ENCODE measurements at regions not wholly inside any gene's neighbourhood (a gene's known extent, or its start where the extent isn't known, plus 50 kb on each side); places are given as distances from the start of the nearest gene placed in this dataset.
"Not testable (repeated sequence)": the region's sequence is repeated elsewhere in the genome, so short reads cannot be mapped to it uniquely, and the experiment has no call there.

DNA sequence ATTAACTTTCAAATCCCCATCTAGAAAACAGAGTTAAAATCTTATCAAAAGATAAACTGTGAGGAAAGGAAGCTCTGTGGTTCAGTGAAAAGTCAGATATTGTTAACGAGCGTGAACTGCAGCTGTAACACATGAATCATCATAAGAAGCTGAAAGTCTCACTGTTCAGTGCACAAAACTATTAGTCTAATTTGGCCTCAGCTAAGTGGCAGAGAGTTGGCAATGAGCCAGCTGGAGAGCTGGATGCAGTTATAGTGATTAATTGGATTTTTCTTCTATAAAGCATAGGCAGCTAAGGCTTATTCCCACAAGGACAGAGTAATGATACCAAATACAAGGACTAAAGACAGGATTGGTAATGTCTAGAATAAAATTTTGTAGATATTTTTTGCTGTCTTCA, 101.1 kb upstream of the ABCB5 start:
- POLR2A ChIA-PET = no interaction called here
- CTCF ChIA-PET = no interaction called here

DNA sequence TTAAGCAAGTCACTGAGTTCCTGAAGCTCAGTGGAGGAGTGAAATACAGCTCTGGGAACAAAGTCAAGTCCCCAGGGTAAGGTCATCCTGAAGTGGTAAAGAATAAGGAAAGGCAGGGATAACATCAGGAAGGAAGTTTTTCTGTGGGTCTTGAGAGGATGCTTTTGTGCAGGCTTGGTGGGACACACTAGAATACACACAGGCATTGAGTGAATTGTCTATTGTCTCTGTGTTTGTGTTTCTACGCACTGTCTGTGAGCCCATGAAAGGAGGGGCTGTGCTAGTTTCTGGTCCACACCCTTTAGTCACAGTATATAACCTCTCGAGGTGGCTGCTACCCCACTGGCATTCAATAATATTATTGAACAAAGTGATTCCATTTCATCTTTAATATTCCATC, 95.8 kb upstream of the ABCB5 start:
- CTCF ChIA-PET = no interaction called here
- POLR2A ChIA-PET = no interaction called here

DNA sequence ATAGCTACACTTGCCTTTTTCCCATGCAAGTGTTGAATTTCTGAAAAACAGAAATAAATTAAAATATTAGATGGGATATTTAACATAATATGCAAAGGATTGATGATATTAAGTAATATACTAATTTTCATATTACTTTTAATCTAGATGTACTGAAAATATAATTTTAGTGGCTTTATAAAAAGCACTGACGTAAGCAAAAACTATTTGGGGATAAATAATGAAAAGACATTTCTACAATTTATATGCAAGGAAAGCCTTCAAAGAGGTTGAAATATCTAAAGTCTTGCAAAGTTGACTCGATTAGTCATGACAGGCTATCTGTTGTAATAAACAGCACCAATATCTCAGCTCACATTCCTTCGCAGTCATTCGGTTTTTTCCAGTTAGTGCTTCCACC, 94.9 kb upstream of the ABCB5 start:
- CTCF ChIA-PET = no interaction called here
- POLR2A ChIA-PET = no interaction called here

DNA sequence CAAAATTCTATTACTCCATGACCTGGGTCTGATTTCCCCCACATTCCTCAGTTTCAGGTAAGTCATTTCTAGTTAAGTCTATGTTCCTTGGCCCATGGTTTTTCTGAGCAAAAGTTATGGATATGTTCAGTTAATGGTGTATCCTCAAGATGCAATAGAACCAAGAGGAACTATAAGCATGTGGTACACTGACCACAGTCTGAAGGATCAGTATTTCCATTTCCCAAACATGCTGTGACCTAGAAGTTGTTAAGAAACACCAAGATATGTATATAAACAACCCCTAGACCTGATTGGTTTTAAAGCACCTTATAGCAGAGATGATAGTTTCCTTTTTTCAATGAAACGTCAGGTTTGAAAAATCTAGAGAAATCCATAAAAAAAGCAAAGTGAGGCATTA, 94.2 kb upstream of the ABCB5 start:
- CTCF ChIA-PET = no interaction called here
- POLR2A ChIA-PET = no interaction called here

DNA sequence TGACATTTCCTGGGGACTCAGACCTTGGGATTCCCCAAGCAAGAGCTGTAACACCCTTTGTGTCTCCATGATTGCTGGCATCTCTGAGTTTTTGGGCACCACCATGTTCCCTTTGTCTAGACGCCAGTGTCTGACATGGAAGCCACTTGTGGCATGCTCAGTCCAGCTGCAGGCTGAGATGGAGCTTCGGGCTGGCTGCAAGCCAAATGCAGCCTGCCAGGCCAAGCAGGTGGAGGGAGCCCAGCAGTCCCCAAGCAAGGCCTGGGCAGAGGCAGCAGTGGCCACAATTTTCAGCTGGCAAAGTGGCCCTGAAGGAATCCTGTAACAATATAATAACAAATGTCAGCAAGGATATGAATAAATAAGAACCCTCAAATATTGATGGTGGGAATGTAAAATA, 86.2 kb upstream of the ABCB5 start:
- ChIA-PET CTCF (no interaction called here), POLR2A (no interaction called here)

DNA sequence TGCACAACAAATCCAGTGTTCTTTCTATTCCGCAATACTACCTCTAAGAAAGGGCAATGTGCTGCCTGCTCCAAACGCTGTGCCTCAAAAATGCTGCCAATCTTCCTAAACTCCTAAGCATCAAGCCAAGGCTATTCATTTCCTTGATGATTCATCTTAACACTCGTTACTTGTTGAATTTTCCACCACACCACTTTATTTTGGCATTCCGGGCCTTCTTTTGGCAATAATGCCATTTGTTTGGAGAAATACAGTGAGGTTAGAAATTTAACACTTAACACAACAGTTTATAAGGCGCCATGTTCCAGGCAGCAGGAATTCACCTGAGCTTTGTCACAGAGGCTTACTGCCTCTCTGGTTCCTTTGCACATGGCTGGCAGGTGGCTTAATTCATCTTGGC, 82.6 kb upstream of the ABCB5 start:
- POLR2A ChIA-PET = no interaction called here
- CTCF ChIA-PET = no interaction called here

DNA sequence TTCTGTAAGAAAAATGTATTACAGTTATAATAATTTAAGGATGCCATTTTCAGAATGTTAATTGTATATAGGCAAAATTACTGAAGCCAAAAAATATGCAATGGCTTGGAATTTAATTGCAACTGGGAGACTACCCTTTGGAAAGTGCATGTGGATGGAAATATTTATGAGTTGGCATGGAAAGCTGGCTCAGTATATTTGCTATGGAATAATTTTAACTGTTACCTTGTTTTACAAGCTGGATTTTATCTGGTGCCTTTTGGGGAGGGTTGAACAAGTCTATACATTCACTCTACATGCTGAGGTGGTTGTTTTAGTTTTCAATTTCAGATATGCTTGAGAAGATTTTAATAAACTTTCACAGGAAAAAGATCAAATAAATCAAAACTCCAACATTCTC, 80.9 kb upstream of the ABCB5 start:
- POLR2A ChIA-PET = no interaction called here
- CTCF ChIA-PET = no interaction called here

DNA sequence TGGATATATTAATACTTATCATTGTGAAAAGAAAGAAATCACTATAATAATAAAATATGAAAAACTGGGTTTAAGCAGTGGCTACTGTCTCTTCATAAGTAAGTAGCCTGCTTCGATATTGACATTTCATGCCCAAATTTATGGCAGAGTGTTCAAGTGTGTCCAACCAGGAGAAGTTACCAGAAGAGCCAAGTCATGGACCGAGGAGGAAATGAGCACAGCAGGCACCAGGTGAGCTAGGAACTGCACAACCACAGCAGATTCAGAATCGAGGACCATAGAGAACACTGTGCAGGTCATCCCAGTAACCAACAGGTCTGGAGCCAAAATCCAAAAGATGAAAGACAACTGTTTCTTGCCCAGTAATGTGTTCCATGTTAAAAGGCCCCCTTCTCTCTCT, 79.9 kb upstream of the ABCB5 start:
- ChIA-PET CTCF (no interaction called here), POLR2A (no interaction called here)

DNA sequence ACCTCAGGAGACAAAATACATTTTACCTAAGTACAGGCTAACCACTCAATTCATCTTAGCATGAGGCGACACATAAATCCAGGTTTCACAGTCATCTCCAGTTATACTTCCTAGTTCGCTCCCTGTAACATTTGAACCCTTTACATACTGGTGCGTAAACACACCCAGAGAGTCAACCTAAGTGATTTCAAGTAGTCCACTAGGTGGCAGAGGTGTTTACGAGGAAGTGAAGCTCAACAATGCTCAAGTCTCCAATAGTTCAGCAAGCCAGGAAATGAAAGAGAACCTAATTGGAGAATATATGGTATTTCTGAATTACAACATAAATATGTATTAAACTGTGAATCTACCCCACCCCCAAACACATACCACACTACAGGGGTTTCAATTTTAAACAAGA, 76.3 kb upstream of the ABCB5 start:
- ChIA-PET CTCF (no interaction called here), POLR2A (no interaction called here)

DNA sequence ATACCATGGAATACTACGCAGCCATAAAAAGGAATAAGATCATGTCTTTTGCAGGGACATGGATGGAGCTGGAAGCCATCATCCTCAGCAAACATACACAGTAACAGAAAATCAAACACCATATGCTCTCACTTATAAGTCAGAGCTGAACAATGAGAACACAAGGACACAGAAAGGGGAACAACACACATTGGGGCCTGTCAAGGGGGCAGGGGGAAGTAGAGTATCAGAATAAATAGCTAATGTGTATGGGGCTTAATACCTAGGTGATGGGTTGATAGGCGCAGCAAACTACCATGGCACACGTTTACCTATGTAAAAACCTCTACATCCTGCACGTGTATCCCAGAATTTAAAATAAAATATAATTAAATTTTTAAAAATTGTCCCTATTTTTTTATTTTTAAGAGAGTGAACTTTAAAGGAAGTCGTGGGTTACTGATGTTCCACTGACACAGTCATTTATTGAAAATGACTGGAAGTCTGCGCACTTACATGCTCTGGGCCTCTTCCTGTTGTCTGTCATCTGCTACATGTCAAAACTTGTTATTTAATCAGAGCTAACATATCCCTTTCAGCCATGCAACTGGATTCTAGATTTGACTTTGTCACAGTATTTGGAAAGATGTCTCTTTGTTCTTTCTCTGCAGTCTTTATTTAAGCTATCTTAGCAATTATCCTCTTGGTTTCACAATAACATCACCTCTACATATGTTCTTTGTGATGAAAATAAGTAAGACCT, 73.7 kb upstream of the ABCB5 start:
- ChIA-PET POLR2A (no interaction called here), CTCF (no interaction called here)

DNA sequence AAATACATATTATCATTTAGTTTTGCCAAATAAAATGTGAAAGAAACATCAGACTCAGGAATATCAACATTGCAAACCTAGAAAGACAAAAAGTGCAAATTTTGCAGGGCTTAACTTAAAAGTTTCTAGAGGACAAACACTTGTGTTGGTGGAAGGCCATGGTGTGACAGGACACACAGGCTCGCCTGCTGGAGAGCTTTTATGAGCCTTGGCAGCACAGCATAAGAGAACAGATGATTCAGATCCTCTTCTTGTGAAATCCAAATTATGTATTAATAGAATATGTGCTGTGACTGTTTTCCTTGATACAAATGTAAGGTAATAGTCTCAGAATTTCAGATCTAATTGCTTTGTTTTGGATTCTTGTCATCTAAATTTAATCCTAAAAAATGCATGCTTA, 72.9 kb upstream of the ABCB5 start:
- POLR2A ChIA-PET = no interaction called here
- CTCF ChIA-PET = no interaction called here

DNA sequence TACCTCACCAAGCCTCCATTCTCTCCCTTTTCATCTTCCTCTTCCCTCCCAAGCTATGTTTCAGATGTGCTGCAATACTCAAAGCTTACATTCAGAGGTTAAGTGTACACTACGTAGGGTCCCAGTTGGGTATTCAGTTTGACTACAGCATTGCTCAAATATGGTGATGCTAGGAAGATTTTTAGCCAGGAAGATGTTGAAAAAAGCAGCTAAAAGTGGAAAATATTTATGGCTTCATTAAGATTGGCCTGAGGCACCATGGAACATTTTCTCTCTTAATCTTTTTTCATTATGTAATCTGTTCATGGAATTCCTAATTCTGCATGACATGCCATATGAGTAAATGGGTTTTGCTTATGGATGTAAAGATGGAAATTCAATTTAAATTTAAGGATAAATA, 72.0 kb upstream of the ABCB5 start:
- ChIA-PET CTCF (no interaction called here), POLR2A (no interaction called here)

DNA sequence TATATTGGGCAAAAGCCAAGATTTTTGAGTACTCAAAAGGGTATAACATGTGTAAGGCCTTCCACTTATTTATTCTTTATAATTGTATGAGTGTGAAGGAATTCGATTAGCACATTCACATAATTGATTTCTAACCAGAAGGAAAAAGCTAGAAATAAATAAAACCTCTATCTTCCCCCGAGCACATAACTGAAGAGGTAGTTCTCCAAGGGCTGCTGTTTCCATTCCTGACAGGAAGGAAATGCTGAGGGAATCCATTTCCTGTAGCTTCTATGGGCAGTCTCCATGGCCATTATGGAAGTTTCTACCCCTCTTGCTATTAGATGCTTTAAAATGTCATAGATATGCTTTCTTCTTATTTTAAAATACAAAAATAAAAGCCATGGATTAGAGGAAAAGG, 70.5 kb upstream of the ABCB5 start:
- CTCF ChIA-PET = no interaction called here

DNA sequence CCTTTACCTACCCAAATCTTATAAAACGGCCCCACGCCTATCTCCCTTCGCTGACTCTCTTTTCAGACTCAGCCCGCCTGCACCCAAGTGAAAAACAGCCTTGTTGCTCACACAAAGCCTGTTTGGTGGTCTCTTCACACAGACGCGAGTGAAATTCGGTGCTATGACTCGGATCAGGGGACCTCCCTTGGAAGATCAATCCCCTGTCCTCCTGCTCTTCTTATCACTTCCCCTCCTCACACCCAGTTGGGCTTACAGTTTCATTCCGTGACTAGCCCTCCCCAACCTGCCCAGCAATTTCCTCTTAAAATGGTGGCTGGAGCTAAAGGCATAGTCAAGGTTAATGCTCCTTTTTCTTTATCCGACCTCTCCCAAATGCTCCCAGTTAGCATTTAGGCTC, 68.5 kb upstream of the ABCB5 start:
- CTCF ChIA-PET, POLR2A ChIA-PET: not testable (repeated sequence)

More for the DNA sequence above, 70.5 kb upstream of the ABCB5 start:
- POLR2A ChIA-PET = no interaction called here

DNA sequence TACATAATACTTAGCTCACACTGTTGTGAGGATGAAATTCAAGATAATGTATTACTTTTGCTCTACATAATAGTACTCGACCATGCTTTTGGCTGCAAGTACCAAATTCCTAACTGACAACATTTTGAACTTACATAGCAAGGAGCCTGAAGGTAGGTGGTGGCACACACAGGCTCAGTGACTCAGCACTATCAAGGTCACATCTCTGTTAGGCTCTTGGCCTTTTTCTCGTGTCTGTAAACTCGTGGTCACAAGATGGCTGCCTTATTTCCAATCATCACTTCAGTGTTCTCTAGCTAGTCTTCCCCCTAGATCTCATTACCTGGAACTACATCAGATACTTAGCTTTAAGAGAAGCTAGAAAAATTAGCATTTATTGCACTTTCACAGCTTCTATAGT, 61.4 kb upstream of the ABCB5 start:
- CTCF ChIA-PET = no interaction called here
- POLR2A ChIA-PET = no interaction called here

DNA sequence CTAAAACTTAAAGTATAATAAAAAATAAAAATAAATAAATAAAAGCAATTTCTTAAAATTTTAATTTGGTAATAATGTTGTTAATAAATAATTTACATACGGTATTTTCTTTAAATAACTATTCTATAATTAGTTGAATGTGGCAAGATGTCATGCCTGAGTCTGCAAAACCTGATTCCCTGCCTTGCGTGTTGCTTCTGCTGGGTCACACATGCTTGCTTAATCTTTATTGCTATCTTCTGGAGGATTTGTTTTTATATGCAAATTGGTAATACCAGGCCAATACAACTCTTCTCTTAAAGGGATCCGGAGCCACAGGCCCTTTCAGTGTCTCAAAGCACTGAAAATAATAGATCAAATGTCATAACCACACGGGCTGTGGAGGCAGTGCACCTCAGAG, 59.4 kb upstream of the ABCB5 start:
- ChIA-PET POLR2A (no interaction called here), CTCF (no interaction called here)

DNA sequence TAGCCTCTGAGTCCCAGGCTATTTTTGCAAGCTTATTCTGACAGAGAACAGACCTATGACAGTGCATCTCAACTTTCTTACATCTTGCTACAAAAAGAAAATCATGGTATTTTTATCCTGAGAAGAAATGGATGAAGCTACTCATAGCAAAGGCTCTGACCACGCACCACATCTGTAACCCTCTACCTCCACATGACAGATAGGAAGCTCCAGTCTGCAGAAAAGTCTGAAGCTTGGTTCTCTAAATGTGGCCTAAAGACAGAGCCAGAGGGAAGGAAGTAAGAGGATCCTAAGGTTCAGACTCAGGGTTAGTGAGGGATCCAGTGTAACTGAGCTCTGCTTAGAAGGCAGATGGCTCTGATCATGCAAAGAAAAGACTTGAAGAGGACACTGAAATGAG, 58.4 kb upstream of the ABCB5 start:
- CTCF ChIA-PET = no interaction called here

DNA sequence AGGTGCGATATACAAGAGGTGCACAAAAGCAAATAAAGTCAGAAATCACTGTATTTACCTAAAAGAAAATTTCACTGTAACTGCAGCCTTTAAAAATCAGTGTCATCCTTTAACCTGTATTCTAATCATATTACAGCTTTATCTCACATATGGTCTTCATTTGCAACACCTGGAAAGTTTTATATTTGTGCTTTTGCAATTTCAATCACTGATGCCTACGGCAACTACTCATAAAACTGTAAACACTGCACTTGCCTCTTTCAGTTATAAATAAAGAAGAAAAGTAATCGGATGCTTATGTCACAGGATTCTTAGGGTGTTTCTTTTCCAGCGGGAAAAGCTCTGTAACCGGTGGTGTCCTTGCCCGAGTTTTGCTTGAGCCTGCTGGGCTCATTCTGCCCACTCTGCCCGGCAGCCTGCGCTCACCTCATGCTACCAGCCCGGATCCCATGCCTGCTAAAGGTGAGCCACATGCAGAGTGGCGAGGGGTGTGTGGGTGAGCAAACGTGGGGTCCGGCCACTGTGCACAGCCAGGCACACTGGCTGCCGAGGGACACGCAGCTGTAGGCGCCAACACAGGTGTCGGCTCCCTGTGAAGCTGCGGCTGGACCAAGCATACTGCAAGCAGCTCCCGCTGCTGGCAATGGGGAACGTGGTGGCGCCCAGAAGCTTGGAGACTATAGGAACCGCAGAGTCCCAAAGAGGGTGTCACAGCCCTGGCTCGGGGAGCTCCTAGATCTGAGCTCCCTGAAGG, 56.3 kb upstream of the ABCB5 start:
- POLR2A ChIA-PET = no interaction called here
- CTCF ChIA-PET = no interaction called here

More for the DNA sequence above, 58.4 kb upstream of the ABCB5 start:
- POLR2A ChIA-PET = no interaction called here

DNA sequence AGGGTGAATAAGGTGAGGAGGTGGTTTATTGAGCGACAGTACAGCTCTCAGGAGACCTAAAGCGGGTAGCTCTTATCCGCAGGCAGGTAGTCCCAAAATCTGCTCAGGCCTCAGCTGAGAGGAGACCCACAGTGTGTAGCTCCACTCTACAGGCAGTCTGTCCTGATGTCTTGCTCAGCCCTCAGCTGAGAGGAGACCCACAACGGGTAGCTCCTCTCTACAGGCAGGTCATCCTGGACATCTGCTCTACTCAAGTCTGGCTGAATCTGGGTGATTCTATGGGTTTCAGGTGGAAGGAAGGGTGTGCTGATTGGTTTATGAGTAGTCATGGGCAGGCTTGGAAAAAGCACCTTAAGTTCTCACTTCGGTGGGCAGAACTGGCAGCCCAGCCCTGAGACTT, 55.6 kb upstream of the ABCB5 start:
- ChIA-PET CTCF (no interaction called here), POLR2A (no interaction called here)

DNA sequence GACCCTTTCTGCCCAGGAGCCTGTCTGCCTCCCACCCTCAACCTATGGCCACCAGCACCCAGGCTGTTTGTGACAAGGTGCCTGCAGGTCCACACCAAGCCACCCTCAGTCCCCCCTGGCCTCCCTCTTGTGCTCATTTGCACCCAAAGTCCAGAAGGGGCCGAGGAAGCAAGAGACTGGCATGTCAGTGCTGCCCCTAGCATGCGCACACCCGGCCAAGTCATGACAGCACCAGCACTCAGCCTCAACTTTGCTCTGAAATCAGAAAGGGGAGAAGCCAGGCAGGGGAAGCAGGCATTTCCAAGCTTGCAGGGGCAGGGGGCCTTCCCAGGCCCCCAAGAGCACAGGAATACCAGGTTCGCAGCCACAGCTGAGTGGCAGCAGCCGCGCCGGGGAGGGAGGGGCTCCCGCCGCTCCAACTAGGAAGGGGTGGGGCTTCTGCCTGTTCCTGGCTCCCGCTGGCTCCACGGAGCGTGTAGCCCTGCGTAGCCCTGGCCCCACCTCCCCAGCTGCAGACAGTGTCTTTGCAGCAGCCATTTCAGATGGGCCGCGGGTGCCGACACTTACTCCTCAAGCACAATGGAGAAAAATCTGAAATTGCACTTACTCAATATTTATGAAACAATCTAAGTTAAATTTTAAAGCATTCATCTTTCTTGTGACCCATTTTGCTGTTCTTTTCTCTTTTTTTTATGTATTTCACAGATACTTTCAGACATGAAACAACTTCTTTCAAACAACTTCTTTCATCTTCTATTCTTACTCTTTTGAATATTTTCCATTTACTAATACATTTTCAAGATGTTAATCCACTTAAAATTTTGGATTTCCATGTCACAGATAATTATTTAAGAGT, 54.9 kb upstream of the ABCB5 start:
- ChIA-PET CTCF (no interaction called here), POLR2A (no interaction called here)

DNA sequence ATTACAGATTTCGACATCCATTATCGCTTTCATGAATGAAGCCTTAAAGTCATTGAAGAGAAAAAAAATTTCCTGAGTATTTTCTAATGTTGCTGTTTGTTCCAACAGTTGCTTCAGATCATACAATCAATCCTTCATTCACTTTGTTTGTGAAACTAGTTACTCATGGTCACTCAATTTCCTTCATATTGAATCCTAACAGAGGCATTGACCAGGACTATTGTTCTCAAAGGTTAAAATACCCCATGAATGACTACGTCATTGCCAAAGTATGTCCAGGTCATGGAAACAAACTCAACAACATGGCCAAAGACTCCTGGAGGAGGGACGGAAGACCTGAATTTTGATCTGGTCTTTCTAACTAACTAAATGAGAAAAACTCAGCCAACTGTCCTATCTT, 54.0 kb upstream of the ABCB5 start:
- ChIA-PET CTCF (no interaction called here), POLR2A (no interaction called here)
